H9 (cell line): ENCODE measurements at regions not wholly inside any gene's neighbourhood (a gene's known extent, or its start where the extent isn't known, plus 50 kb on each side); places are given as distances from the start of the nearest gene placed in this dataset.

Experiments used
- DNase-seq: peaks from one replicate; pipeline ENCODE4 v3.0.0-alpha.2; 2017
- H2AFZ ChIP-seq: one replicate; pipeline ENCODE4 v1.6.1; 2013; ENCODE audit warnings: mild to moderate bottlenecking, low read length, control low read depth, moderate library complexity
- H2AK5ac ChIP-seq: 2 replicates; pipeline ENCODE4 v1.6.1; 2013; ENCODE audit warnings: low read length, control low read depth, mixed read lengths; ENCODE audit not compliant: insufficient read length
- H2BK120ac ChIP-seq: one replicate; pipeline ENCODE4 v1.6.1; 2013; ENCODE audit warnings: low read depth, mild to moderate bottlenecking, low read length, control low read depth, inconsistent platforms; ENCODE audit not compliant: poor library complexity, severe bottlenecking
- H2BK12ac ChIP-seq: 2 replicates; pipeline ENCODE4 v1.6.1; 2013; ENCODE audit warnings: low read length, control low read depth, mixed read lengths, low read depth; ENCODE audit not compliant: insufficient read length
- H2BK15ac ChIP-seq: 2 replicates; pipeline ENCODE4 v1.6.1; 2013; ENCODE audit warnings: low read depth, low read length, control low read depth
- H2BK20ac ChIP-seq: one replicate; pipeline ENCODE4 v1.6.1; 2013; ENCODE audit warnings: low read depth, mild to moderate bottlenecking, low read length, control low read depth, inconsistent platforms; ENCODE audit not compliant: poor library complexity, severe bottlenecking
- H2BK5ac ChIP-seq: 2 replicates; pipeline ENCODE4 v1.6.1; 2013; ENCODE audit warnings: low read length, control low read depth, mixed read lengths; ENCODE audit not compliant: insufficient read length
- H3K14ac ChIP-seq: 2 replicates; pipeline ENCODE4 v1.6.1; 2013; ENCODE audit warnings: low read length, control low read depth; ENCODE audit not compliant: insufficient read depth
- H3K18ac ChIP-seq: 2 replicates; pipeline ENCODE4 v1.6.1; 2013; ENCODE audit warnings: low read depth, mild to moderate bottlenecking, mixed read lengths, low read length, control low read depth; ENCODE audit not compliant: insufficient read length
- H3K23ac ChIP-seq: 2 replicates; pipeline ENCODE4 v1.6.1; 2013; ENCODE audit warnings: low read length, control low read depth, mixed read lengths, low read depth; ENCODE audit not compliant: insufficient read length
- H3K23me2 ChIP-seq: 2 replicates; pipeline ENCODE4 v1.6.1; 2013; ENCODE audit warnings: low read depth, mild to moderate bottlenecking, mixed read lengths, low read length, control low read depth; ENCODE audit not compliant: insufficient read length, poor library complexity, severe bottlenecking
- H3K27ac ChIP-seq: 2 replicates; pipeline ENCODE4 v1.5.1; 2013; ENCODE audit warnings: low read length, control low read depth, mixed read lengths, low read depth; ENCODE audit not compliant: insufficient read length
- H3K27me3 ChIP-seq: 2 replicates; pipeline ENCODE4 v1.6.1; 2013; ENCODE audit warnings: low read length, control low read depth, inconsistent platforms; ENCODE audit not compliant: insufficient read depth
- H3K4ac ChIP-seq: 2 replicates; pipeline ENCODE4 v1.6.1; 2013; ENCODE audit warnings: low read depth, mild to moderate bottlenecking, control low read depth, inconsistent platforms, low read length, moderate library complexity
- H3K4me1 ChIP-seq: 2 replicates; pipeline ENCODE4 v1.6.1; 2013; ENCODE audit warnings: low read length, control low read depth, inconsistent platforms; ENCODE audit not compliant: insufficient read depth
- H3K4me2 ChIP-seq: 2 replicates; pipeline ENCODE4 v1.6.1; 2013; ENCODE audit warnings: low read length, control low read depth, mixed read lengths; ENCODE audit not compliant: insufficient read length, insufficient read depth
- H3K56ac ChIP-seq: 2 replicates; pipeline ENCODE4 v1.6.1; 2013; ENCODE audit warnings: low read depth, mild to moderate bottlenecking, mixed read lengths, low read length, control low read depth; ENCODE audit not compliant: insufficient read length
- H3K79me1 ChIP-seq: 2 replicates; pipeline ENCODE4 v1.6.1; 2013; ENCODE audit warnings: low read depth, mild to moderate bottlenecking, moderate library complexity, low read length, control low read depth, inconsistent platforms; ENCODE audit not compliant: insufficient read depth, poor library complexity, severe bottlenecking
- H3K79me2 ChIP-seq: 2 replicates; pipeline ENCODE4 v1.6.1; 2013; ENCODE audit warnings: low read length, control low read depth, inconsistent platforms; ENCODE audit not compliant: insufficient read depth
- H3K9ac ChIP-seq: 2 replicates; pipeline ENCODE4 v1.6.1; 2013; ENCODE audit warnings: low read length, control low read depth, mixed read lengths; ENCODE audit not compliant: insufficient read length; ENCODE audit errors: extremely low read depth
- H3K9me3 ChIP-seq: one replicate; pipeline ENCODE4 v1.6.1; 2013; ENCODE audit warnings: low read depth, low read length, inconsistent platforms; ENCODE audit not compliant: control insufficient read depth
- H3T11ph ChIP-seq: one replicate; pipeline ENCODE4 v1.6.1; 2013; ENCODE audit warnings: mild to moderate bottlenecking, low read length, control low read depth, inconsistent platforms
- H4K20me1 ChIP-seq: one replicate; pipeline ENCODE4 v1.6.1; 2013; ENCODE audit not compliant: control insufficient read depth, insufficient read length, insufficient read depth
- H4K5ac ChIP-seq: 2 replicates; pipeline ENCODE4 v1.6.1; 2013; ENCODE audit warnings: low read depth, mild to moderate bottlenecking, mixed read lengths, low read length, control low read depth; ENCODE audit not compliant: insufficient read length
- H4K8ac ChIP-seq: replicated peaks from 2 replicates; pipeline ENCODE4 v1.6.1; 2013; ENCODE audit warnings: low read length, control low read depth, mixed read lengths, low read depth; ENCODE audit not compliant: insufficient read length
- H4K91ac ChIP-seq: 2 replicates; pipeline ENCODE4 v1.6.1; 2013; ENCODE audit warnings: low read depth, mild to moderate bottlenecking, moderate library complexity, mixed read lengths, low read length, control low read depth; ENCODE audit not compliant: insufficient read length
- H3K27ac Mint-ChIP-seq, 3 experiments: 2 replicates in 2 of 3; 3 replicates in 1 of 3; pipeline ENCODE4 v1.8.0; 2020 to 2021; ENCODE audit warnings: mixed read lengths in 3 of 3, mild to moderate bottlenecking in 1 of 3, moderate library complexity in 1 of 3
- H3K27me3 Mint-ChIP-seq: 2 replicates; pipeline ENCODE4 v1.8.0; 2021; ENCODE audit warnings: low read depth, mild to moderate bottlenecking, moderate library complexity, mixed read lengths
- H3K36me3 Mint-ChIP-seq, 3 experiments: 2 replicates in 2 of 3; 3 replicates in 1 of 3; pipeline ENCODE4 v1.8.0; 2020 to 2021; ENCODE audit warnings: low read depth in 3 of 3, mixed read lengths in 3 of 3; ENCODE audit not compliant: insufficient read depth in 1 of 3
- H3K4me1 Mint-ChIP-seq, 2 experiments: 2 replicates each; pipeline ENCODE4 v1.8.0; 2020; ENCODE audit warnings: mixed read lengths in 2 of 2
- H3K4me3 Mint-ChIP-seq, 2 experiments: 2 replicates in 1 of 2; 3 replicates in 1 of 2; pipeline ENCODE4 v1.8.0; 2020 to 2021; ENCODE audit warnings: mild to moderate bottlenecking in 2 of 2, mixed read lengths in 2 of 2, moderate library complexity in 1 of 2
- H3K9me3 Mint-ChIP-seq, 2 experiments: 2 replicates in 1 of 2; 3 replicates in 1 of 2; pipeline ENCODE4 v1.8.0; 2020; ENCODE audit warnings: mild to moderate bottlenecking in 2 of 2, mixed read lengths in 2 of 2, moderate library complexity in 1 of 2
- WGBS: extraction: QIAGEN DNeasy Blood & Tissue Kit; methylation state at CpG from one replicate; pipeline ENCODE4 v1.1.7; 2013; ENCODE audit warnings: missing lambda C conversion rate, low lambda C conversion rate, mixed read lengths; ENCODE audit not compliant: insufficient read length; ENCODE audit errors: extremely low coverage; 5-methylcytosine and 5-hydroxymethylcytosine counted together
- TF ChIP-seq, protein P1 (sequence below): fragments of 200-600 bp; sonication (generic); conservative IDR thresholded peaks from 3 replicates; pipeline ENCODE4 v1.8.0; 2021; ENCODE audit warnings: antibody characterized with exemption, mild to moderate bottlenecking

DNA sequence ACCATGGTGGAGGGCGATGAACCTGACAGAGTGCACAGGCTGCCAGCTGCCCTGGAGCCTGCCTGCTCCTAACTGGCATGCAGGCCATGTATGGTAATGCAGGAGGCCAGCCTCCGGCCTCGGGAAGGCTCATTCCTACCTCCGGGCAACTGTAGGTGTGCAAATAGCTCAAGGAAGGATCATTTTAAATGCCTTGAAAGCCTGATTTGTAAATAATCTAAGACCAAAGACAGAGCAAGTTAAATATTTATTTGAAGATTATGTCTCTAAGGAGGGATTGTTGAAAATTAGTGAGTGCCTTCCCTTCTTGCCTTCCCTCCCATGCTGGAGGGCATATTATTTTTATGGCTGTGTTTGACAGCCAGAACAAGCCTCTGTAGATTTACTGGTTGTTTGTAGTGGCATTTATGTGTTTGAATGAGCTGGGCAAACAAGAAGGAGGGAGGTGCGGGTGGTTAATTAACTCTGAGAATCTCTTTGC is 285.7 kb upstream of the TUT7 start:
- H3K36me3 Mint-ChIP-seq = no peaks in the 10 kb centered on the region
- no peak overlapping the region for H3T11ph ChIP-seq
- no peak overlapping the region for H4K8ac ChIP-seq
- no peak overlapping the region for H4K91ac ChIP-seq
- peaks cover 1% of the 10 kb centered on the region for H3K27me3 Mint-ChIP-seq
- no peaks in the 10 kb centered on the region for H4K20me1 ChIP-seq
- no peak overlapping the region for H3K27ac Mint-ChIP-seq
- H3K23me2 ChIP-seq = no peaks in the 10 kb centered on the region
- H3K27me3 ChIP-seq = no peaks in the 10 kb centered on the region
- H3K4ac ChIP-seq = no peak overlapping the region
- H2AFZ ChIP-seq = no peak overlapping the region
- no peak overlapping the region for H4K5ac ChIP-seq
- WGBS = no CpG with 5 or more reads among the region's 5 CpGs
- no peak overlapping the region for H3K56ac ChIP-seq
- no peaks in the 10 kb centered on the region for H3K79me2 ChIP-seq
- H3K4me2 ChIP-seq = no peak overlapping the region
- H3K23ac ChIP-seq = no peak overlapping the region
- no peak overlapping the region for H3K27ac ChIP-seq
- no peak overlapping the region for H3K9ac ChIP-seq
- no peak overlapping the region for H3K4me3 Mint-ChIP-seq
- no peaks in the 10 kb centered on the region for H3K9me3 ChIP-seq
- peaks cover 3% of the 10 kb centered on the region; the same call in 1 of the 2 replicates for H3K4me1 ChIP-seq
- no peak overlapping the region for H2AK5ac ChIP-seq
- peaks cover 25 to 33% of the 10 kb centered on the region in 2 experiments for H3K4me1 Mint-ChIP-seq
- DNase-seq = no peak
- H3K9me3 Mint-ChIP-seq = no peaks in the 10 kb centered on the region
- H2BK20ac ChIP-seq = no peak overlapping the region
- H2BK5ac ChIP-seq = no peak overlapping the region
- H3K79me1 ChIP-seq = no peaks in the 10 kb centered on the region
- H2BK120ac ChIP-seq = no peak overlapping the region
- no peak overlapping the region for H3K14ac ChIP-seq
- H3K18ac ChIP-seq = no peak overlapping the region
- H2BK12ac ChIP-seq = no peak overlapping the region
- TF ChIP-seq, protein P1, sequence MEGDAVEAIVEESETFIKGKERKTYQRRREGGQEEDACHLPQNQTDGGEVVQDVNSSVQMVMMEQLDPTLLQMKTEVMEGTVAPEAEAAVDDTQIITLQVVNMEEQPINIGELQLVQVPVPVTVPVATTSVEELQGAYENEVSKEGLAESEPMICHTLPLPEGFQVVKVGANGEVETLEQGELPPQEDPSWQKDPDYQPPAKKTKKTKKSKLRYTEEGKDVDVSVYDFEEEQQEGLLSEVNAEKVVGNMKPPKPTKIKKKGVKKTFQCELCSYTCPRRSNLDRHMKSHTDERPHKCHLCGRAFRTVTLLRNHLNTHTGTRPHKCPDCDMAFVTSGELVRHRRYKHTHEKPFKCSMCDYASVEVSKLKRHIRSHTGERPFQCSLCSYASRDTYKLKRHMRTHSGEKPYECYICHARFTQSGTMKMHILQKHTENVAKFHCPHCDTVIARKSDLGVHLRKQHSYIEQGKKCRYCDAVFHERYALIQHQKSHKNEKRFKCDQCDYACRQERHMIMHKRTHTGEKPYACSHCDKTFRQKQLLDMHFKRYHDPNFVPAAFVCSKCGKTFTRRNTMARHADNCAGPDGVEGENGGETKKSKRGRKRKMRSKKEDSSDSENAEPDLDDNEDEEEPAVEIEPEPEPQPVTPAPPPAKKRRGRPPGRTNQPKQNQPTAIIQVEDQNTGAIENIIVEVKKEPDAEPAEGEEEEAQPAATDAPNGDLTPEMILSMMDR = peak; percentile 41
- H2BK15ac ChIP-seq = no peak overlapping the region
